ENCODE measurements at regions not wholly inside any gene's neighbourhood (a gene's known extent, or its start where the extent isn't known, plus 50 kb on each side); places are given as distances from the start of the nearest gene placed in this dataset.

GRCh38 chr9:32698706-32699277 is 63.3 kb upstream of the TAF1L start:
- H3K4me1 ChIP-seq (ENCODE audit: insufficient read depth, low read length, severe bottlenecking) = no peaks in the 10 kb centered on the region
- H3K36me3 ChIP-seq (ENCODE audit: insufficient read depth, low read length) = no peaks in the 10 kb centered on the region
- no peak for TF ChIP-seq EZH2 (IDR thresholded peaks at IDR 0.05; ENCODE audit: borderline replicate concordance, low read length)
- TF ChIP-seq CTCF (IDR thresholded peaks at IDR 0.05; ENCODE audit: low read length) = no peak
- H2AFZ ChIP-seq (ENCODE audit: low read length) = no peak overlapping the region
- H4K20me1 ChIP-seq (ENCODE audit: insufficient read depth, low read length) = no peaks in the 10 kb centered on the region
- no peak overlapping the region for H3K4me2 ChIP-seq (ENCODE audit: low read length)
- no peak overlapping the region for H3K27ac ChIP-seq (ENCODE audit: low read depth, low read length, poor library complexity, severe bottlenecking)
- H3K9ac ChIP-seq (ENCODE audit: low read length) = no peak overlapping the region
- H3F3A ChIP-seq (ENCODE audit: insufficient read depth, low read length) = no peaks in the 10 kb centered on the region
- H3K79me2 ChIP-seq (ENCODE audit: insufficient read depth, low read length) = no peaks in the 10 kb centered on the region
- H3K27me3 ChIP-seq (ENCODE audit: insufficient read depth, low read length) = peaks cover 6% of the 10 kb centered on the region; the same call in 1 of the 2 replicates
- no peaks in the 10 kb centered on the region for H3K9me2 ChIP-seq (ENCODE audit: low read depth, low read length)
- H3K4me3 ChIP-seq (ENCODE audit: low read depth, low read length, poor library complexity, severe bottlenecking) = no peak overlapping the region
- no peaks in the 10 kb centered on the region for H3K9me3 ChIP-seq (ENCODE audit: low read length)

GRCh38 chr9:32701321-32702022 is 66.0 kb upstream of the TAF1L start:
- H3K4me3 ChIP-seq (ENCODE audit: low read depth, low read length, poor library complexity, severe bottlenecking) = no peak overlapping the region
- no peaks in the 10 kb centered on the region for H3K9me2 ChIP-seq (ENCODE audit: low read depth, low read length)
- no peaks in the 10 kb centered on the region for H3K4me1 ChIP-seq (ENCODE audit: insufficient read depth, low read length, severe bottlenecking)
- TF ChIP-seq EZH2 (IDR thresholded peaks at IDR 0.05; ENCODE audit: borderline replicate concordance, low read length) = no peak
- TF ChIP-seq CTCF (IDR thresholded peaks at IDR 0.05; ENCODE audit: low read length) = no peak
- H3K9ac ChIP-seq (ENCODE audit: low read length) = no peak overlapping the region
- no peak overlapping the region for H2AFZ ChIP-seq (ENCODE audit: low read length)
- H3F3A ChIP-seq (ENCODE audit: insufficient read depth, low read length) = no peaks in the 10 kb centered on the region
- no peaks in the 10 kb centered on the region for H3K79me2 ChIP-seq (ENCODE audit: insufficient read depth, low read length)
- H4K20me1 ChIP-seq (ENCODE audit: insufficient read depth, low read length) = no peaks in the 10 kb centered on the region
- H3K27me3 ChIP-seq (ENCODE audit: insufficient read depth, low read length) = peaks cover 6% of the 10 kb centered on the region; the same call in 1 of the 2 replicates
- H3K36me3 ChIP-seq (ENCODE audit: insufficient read depth, low read length) = no peaks in the 10 kb centered on the region
- H3K27ac ChIP-seq (ENCODE audit: low read depth, low read length, poor library complexity, severe bottlenecking) = no peak overlapping the region
- H3K9me3 ChIP-seq (ENCODE audit: low read length) = no peaks in the 10 kb centered on the region
- H3K4me2 ChIP-seq (ENCODE audit: low read length) = no peak overlapping the region

- no peaks in the 10 kb centered on the region for H4K20me1 ChIP-seq (ENCODE audit: insufficient read depth, low read length)
- peaks cover 5% of the 10 kb centered on the region; the same call in 1 of the 2 replicates for H3K27me3 ChIP-seq (ENCODE audit: insufficient read depth, low read length)
- H3K4me3 ChIP-seq (ENCODE audit: low read depth, low read length, poor library complexity, severe bottlenecking) = no peak overlapping the region
- H2AFZ ChIP-seq (ENCODE audit: low read length) = no peak overlapping the region
- H3K27ac ChIP-seq (ENCODE audit: low read depth, low read length, poor library complexity, severe bottlenecking) = no peak overlapping the region
- no peaks in the 10 kb centered on the region for H3K79me2 ChIP-seq (ENCODE audit: insufficient read depth, low read length)
- H3K9me3 ChIP-seq (ENCODE audit: low read length) = no peaks in the 10 kb centered on the region
- H3K9me2 ChIP-seq (ENCODE audit: low read depth, low read length) = no peaks in the 10 kb centered on the region
- no peaks in the 10 kb centered on the region for H3K36me3 ChIP-seq (ENCODE audit: insufficient read depth, low read length)
- TF ChIP-seq EZH2 (IDR thresholded peaks at IDR 0.05; ENCODE audit: borderline replicate concordance, low read length) = no peak
- peak; percentile 35; the same call in 1 of the 2 replicates for TF ChIP-seq CTCF (IDR thresholded peaks at IDR 0.05; ENCODE audit: low read length)
- no peaks in the 10 kb centered on the region for H3K4me1 ChIP-seq (ENCODE audit: insufficient read depth, low read length, severe bottlenecking)
- no peaks in the 10 kb centered on the region for H3F3A ChIP-seq (ENCODE audit: insufficient read depth, low read length)
- H3K4me2 ChIP-seq (ENCODE audit: low read length) = no peak overlapping the region
- no peak overlapping the region for H3K9ac ChIP-seq (ENCODE audit: low read length)
These were observed 68.2 kb upstream of the TAF1L start for GRCh38 chr9:32703635-32704034.

All from OCI-LY1 (cell line).